WTC11 (cell line): ENCODE measurements at regions not wholly inside any gene's neighbourhood (a gene's known extent, or its start where the extent isn't known, plus 50 kb on each side); places are given as distances from the start of the nearest gene placed in this dataset.

Experiments used
- ATAC-seq: fragments of 200-7000 bp; cut with Tn5 transposase; 2 replicates; pipeline ENCODE4 v1.10.0; 2021; ENCODE audit warnings: mild to moderate bottlenecking, moderate library complexity
- CTCF ChIA-PET: fragments of 300-600 bp; sonication (Branson Sonifier 250); formaldehyde crosslinking; loops from one replicate; lab custom pipeline; 2021; ENCODE audit warnings: antibody characterized with exemption; lab: Charles Lee
- POLR2A ChIA-PET: fragments of 350-600 bp; sonication (Branson Sonifier 250); formaldehyde crosslinking; loops from one replicate; lab custom pipeline; 2021; ENCODE audit warnings: antibody characterized with exemption; lab: Charles Lee
- DNase-seq: peaks from one replicate; pipeline ENCODE4 v3.0.0; 2021; ENCODE audit warnings: low spot score
- H3K27ac Mint-ChIP-seq: 2 replicates; pipeline ENCODE4 v1.8.0; 2021; ENCODE audit warnings: mixed read lengths
- H3K27me3 Mint-ChIP-seq: 2 replicates; pipeline ENCODE4 v1.8.0; 2021; ENCODE audit warnings: low read depth, mild to moderate bottlenecking, moderate library complexity, mixed read lengths
- H3K36me3 Mint-ChIP-seq: 2 replicates; pipeline ENCODE4 v1.8.0; 2021; ENCODE audit warnings: mixed read lengths
- H3K4me1 Mint-ChIP-seq: 2 replicates; pipeline ENCODE4 v1.8.0; 2022; ENCODE audit warnings: mixed read lengths
- H3K4me3 Mint-ChIP-seq: 2 replicates; pipeline ENCODE4 v1.8.0; 2021; ENCODE audit warnings: mild to moderate bottlenecking, moderate library complexity, mixed read lengths
- H3K9me3 Mint-ChIP-seq: 2 replicates; pipeline ENCODE4 v1.8.0; 2021; ENCODE audit warnings: mixed read lengths
- ATF2 ChIP-seq: sonication (generic); formaldehyde crosslinking; IDR thresholded peaks from 2 replicates; pipeline ENCODE4 v1.8.1; 2022; ENCODE audit warnings: low read depth, missing genetic modification reagents, borderline replicate concordance
- ATF3 ChIP-seq: sonication (generic); formaldehyde crosslinking; conservative IDR thresholded peaks from 2 replicates; pipeline ENCODE4 v1.8.1; 2022; ENCODE audit warnings: mild to moderate bottlenecking, missing genetic modification reagents
- ATF6 ChIP-seq: sonication (generic); formaldehyde crosslinking; IDR thresholded peaks from 2 replicates; pipeline ENCODE4 v1.8.1; 2023; ENCODE audit warnings: mild to moderate bottlenecking, missing genetic modification reagents
- CBFB ChIP-seq: sonication (generic); formaldehyde crosslinking; IDR thresholded peaks from 2 replicates; pipeline ENCODE4 v1.8.1; 2022; ENCODE audit warnings: mild to moderate bottlenecking, low read depth, missing genetic modification reagents
- CDX4 ChIP-seq: fragments of 250-450 bp; sonication (Bioruptor Pico); IDR thresholded peaks from 2 replicates; pipeline ENCODE4 v1.9.0; 2021; ENCODE audit warnings: moderate library complexity, mild to moderate bottlenecking, inconsistent platforms, borderline replicate concordance
- ETV6 ChIP-seq: sonication (generic); formaldehyde crosslinking; IDR thresholded peaks from 2 replicates; pipeline ENCODE4 v1.8.1; 2022; ENCODE audit warnings: mild to moderate bottlenecking, missing genetic modification reagents
- FOXJ3 ChIP-seq: sonication (generic); formaldehyde crosslinking; IDR thresholded peaks from 2 replicates; pipeline ENCODE4 v1.9.0; 2021; ENCODE audit warnings: missing genetic modification reagents, mild to moderate bottlenecking, borderline replicate concordance
- HMGA2 ChIP-seq: fragments of 250-450 bp; sonication (Bioruptor Pico); IDR thresholded peaks from 2 replicates; pipeline ENCODE4 v1.4.0; 2021; ENCODE audit warnings: mild to moderate bottlenecking, moderate library complexity
- JAZF1 ChIP-seq: fragments of 250-450 bp; sonication (Bioruptor Pico); IDR thresholded peaks from 2 replicates; pipeline ENCODE4 v1.9.0; 2021; ENCODE audit warnings: moderate library complexity, mild to moderate bottlenecking, inconsistent platforms
- NR2C2 ChIP-seq: sonication (generic); formaldehyde crosslinking; IDR thresholded peaks from 2 replicates; pipeline ENCODE4 v1.8.0; 2022; ENCODE audit warnings: mild to moderate bottlenecking, missing genetic modification reagents
- OVOL2 ChIP-seq: fragments of 250-450 bp; sonication (Bioruptor Pico); IDR thresholded peaks from 2 replicates; pipeline ENCODE4 v1.9.0; 2021; ENCODE audit warnings: mild to moderate bottlenecking, borderline replicate concordance
- PREB ChIP-seq: sonication (generic); formaldehyde crosslinking; IDR thresholded peaks from 2 replicates; pipeline ENCODE4 v1.8.1; 2022; ENCODE audit warnings: mild to moderate bottlenecking, missing genetic modification reagents, moderate library complexity, borderline replicate concordance
- RELA ChIP-seq: sonication (generic); formaldehyde crosslinking; IDR thresholded peaks from 2 replicates; pipeline ENCODE4 v1.8.1; 2022; ENCODE audit warnings: missing genetic modification reagents, mild to moderate bottlenecking, borderline replicate concordance
- TP53 ChIP-seq: sonication (generic); formaldehyde crosslinking; IDR thresholded peaks from 2 replicates; pipeline ENCODE4 v1.8.1; 2023; ENCODE audit warnings: mild to moderate bottlenecking, missing genetic modification reagents
- USF1 ChIP-seq: sonication (generic); formaldehyde crosslinking; IDR thresholded peaks from 2 replicates; pipeline ENCODE4 v1.8.0; 2022; ENCODE audit warnings: mild to moderate bottlenecking, missing genetic modification reagents
- ZBTB21 ChIP-seq: sonication (generic); formaldehyde crosslinking; IDR thresholded peaks from 2 replicates; pipeline ENCODE4 v1.8.1; 2023; ENCODE audit warnings: mild to moderate bottlenecking, missing genetic modification reagents, borderline replicate concordance
- ZNF121 ChIP-seq: sonication (generic); formaldehyde crosslinking; IDR thresholded peaks from 2 replicates; pipeline ENCODE4 v1.8.0; 2023; ENCODE audit warnings: missing genetic modification reagents
- ZNF232 ChIP-seq: sonication (generic); formaldehyde crosslinking; IDR thresholded peaks from 2 replicates; pipeline ENCODE4 v1.8.0; 2022; ENCODE audit warnings: mild to moderate bottlenecking, missing genetic modification reagents
- ZNF671 ChIP-seq: fragments of 250-450 bp; sonication (Bioruptor Pico); IDR thresholded peaks from 2 replicates; pipeline ENCODE4 v1.8.0; 2021; ENCODE audit warnings: mild to moderate bottlenecking
- ZSCAN18 ChIP-seq: fragments of 250-450 bp; sonication (Bioruptor Pico); IDR thresholded peaks from 2 replicates; pipeline ENCODE4 v2.1.2; 2022; ENCODE audit warnings: mild to moderate bottlenecking, moderate library complexity

- Mint-ChIP-seq H3K36me3 (peaks cover 66% of the 10 kb centered on the region), H3K4me1 (no peaks in the 10 kb centered on the region), H3K27ac (no peak overlapping the region), H3K9me3 (peaks cover 50% of the 10 kb centered on the region), H3K4me3 (no peak overlapping the region), H3K27me3 (peaks cover 8% of the 10 kb centered on the region)
- CTCF ChIA-PET = no interaction called here
- POLR2A ChIA-PET = no interaction called here
- no peak for ATAC-seq
- DNase-seq = peak; percentile 2
- no peak for TF ChIP-seq USF1
- TF ChIP-seq ZBTB21 (CRISPR knock-in tag) = no peak
- TF ChIP-seq CBFB = no peak
- no peak for TF ChIP-seq ETV6
- TF ChIP-seq OVOL2 (CRISPR knock-in tag) = no peak
- TF ChIP-seq NR2C2 = no peak
- TF ChIP-seq ATF3 (CRISPR knock-in tag) = no peak
- TF ChIP-seq ATF6 (CRISPR knock-in tag) = no peak
- no peak for TF ChIP-seq RELA
- TF ChIP-seq ZNF232 = no peak
- no peak for TF ChIP-seq ZSCAN18
- no peak for TF ChIP-seq ZNF671 (CRISPR knock-in tag)
- no peak for TF ChIP-seq TP53
- TF ChIP-seq HMGA2 = no peak
- TF ChIP-seq, all 79 proteins: peak for 0
Measured at GRCh38 chr12:34398366-34398705, 376.0 kb downstream of the ALG10 start.

GRCh38 chr12:34398706-34399630 is 376.7 kb downstream of the ALG10 start:
- Mint-ChIP-seq H3K27ac (no peak overlapping the region), H3K9me3 (peaks cover 49% of the 10 kb centered on the region), H3K36me3 (peaks cover 62% of the 10 kb centered on the region), H3K27me3 (peaks cover 8% of the 10 kb centered on the region)
- ATAC-seq (no peak), DNase-seq (peak; percentile 2)
- POLR2A ChIA-PET = no interaction called here
- no peak for TF ChIP-seq CDX4 (CRISPR knock-in tag)
- TF ChIP-seq, all 79 proteins: peak for 0
- no peak overlapping the region for H3K4me3 Mint-ChIP-seq
- CTCF ChIA-PET = no interaction called here
- no peaks in the 10 kb centered on the region for H3K4me1 Mint-ChIP-seq

GRCh38 chr12:34399631-34400410 is 377.5 kb downstream of the ALG10 start:
- Mint-ChIP-seq H3K4me3 (no peak overlapping the region), H3K9me3 (peaks cover 44% of the 10 kb centered on the region), H3K36me3 (peaks cover 61% of the 10 kb centered on the region), H3K27me3 (peaks cover 8% of the 10 kb centered on the region), H3K27ac (no peak overlapping the region), H3K4me1 (no peaks in the 10 kb centered on the region)
- ChIA-PET POLR2A (no interaction called here), CTCF (no interaction called here)
- peak; percentile 4 for DNase-seq
- no peak for ATAC-seq
- TF ChIP-seq JAZF1 (CRISPR knock-in tag) = no peak
- TF ChIP-seq ATF2 (CRISPR knock-in tag) = no peak
- TF ChIP-seq ZSCAN18 = no peak
- no peak for TF ChIP-seq PREB
- TF ChIP-seq ZNF121 (CRISPR knock-in tag) = no peak
- no peak for TF ChIP-seq FOXJ3
